Esophagus (tissue), 2 donors: ENCODE measurements at regions not wholly inside any gene's neighbourhood (a gene's known extent, or its start where the extent isn't known, plus 50 kb on each side); places are given as distances from the start of the nearest gene placed in this dataset.

Experiments
- H3K27ac ChIP-seq, 2 donors: one replicate each; pipeline ENCODE4 v1.5.1; 2013; ENCODE audit warnings: low read depth in 2 of 2, mild to moderate bottlenecking in 2 of 2, inconsistent platforms in 1 of 2, low read length in 1 of 2, moderate library complexity in 1 of 2
- H3K27me3 ChIP-seq, 2 donors: one replicate each; pipeline ENCODE4 v1.6.1; 2013; ENCODE audit warnings: low read length in 2 of 2, control low read depth in 1 of 2, mild to moderate bottlenecking in 1 of 2; ENCODE audit not compliant: insufficient read depth in 2 of 2, control insufficient read depth in 1 of 2
- H3K36me3 ChIP-seq, 2 donors: one replicate each; pipeline ENCODE4 v1.6.1; 2013; ENCODE audit warnings: low read length in 1 of 2; ENCODE audit not compliant: control insufficient read depth in 2 of 2, insufficient read depth in 2 of 2
- H3K4me1 ChIP-seq, 2 donors: one replicate each; pipeline ENCODE4 v1.6.1; 2013; ENCODE audit warnings: low read length in 1 of 2; ENCODE audit not compliant: control insufficient read depth in 2 of 2, insufficient read depth in 2 of 2
- H3K4me3 ChIP-seq, 2 donors: one replicate each; pipeline ENCODE4 v1.5.1; 2013; ENCODE audit warnings: low read length in 2 of 2, mild to moderate bottlenecking in 2 of 2, low read depth in 1 of 2, moderate library complexity in 1 of 2
- H3K9me3 ChIP-seq, 2 donors: one replicate each; pipeline ENCODE4 v1.6.1; 2013; ENCODE audit warnings: mild to moderate bottlenecking in 2 of 2, low read depth in 1 of 2, low read length in 1 of 2, moderate library complexity in 1 of 2; ENCODE audit not compliant: control insufficient read depth in 2 of 2, insufficient read depth in 1 of 2
- WGBS, 2 donors: extraction: QIAGEN DNeasy Blood & Tissue Kit; methylation state at CpG; one replicate each; pipeline ENCODE4 v1.1.7; 2013; 5-methylcytosine and 5-hydroxymethylcytosine counted together
- donor health status: healthy with polysubstance abuse.
- donor health status: Bipolar disorder and iron deficiency.

GRCh38 chr7:91796122-91796521 lies 84.4 kb downstream of the MTERF1 start:
- WGBS, 2 donors: 81 to 84% methylated on average over 3 of the region's 3 CpGs

DNA sequence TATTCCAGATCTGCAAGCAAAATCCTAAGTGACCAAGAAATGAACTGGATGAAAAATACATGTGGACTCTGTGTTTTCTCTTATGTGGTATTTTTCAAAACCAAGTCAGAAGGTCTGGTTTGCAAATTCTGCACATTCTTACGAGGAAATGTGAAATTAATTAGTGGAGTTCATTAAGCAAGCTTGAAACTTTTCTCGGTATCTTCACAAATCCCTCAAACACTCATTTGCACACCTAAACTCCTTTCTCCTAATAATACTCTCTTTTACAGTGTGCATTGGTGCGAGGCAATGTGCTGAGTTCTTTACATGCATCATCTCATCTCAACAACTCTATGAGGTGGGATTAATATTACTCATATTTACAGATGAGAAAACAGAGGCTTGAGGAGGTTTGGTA lies 82.1 kb downstream of the MTERF1 start:
- Histone ChIP-seq H3K9me3 (no peaks in the 10 kb centered on the region), H3K4me1 (no peaks in the 10 kb centered on the region), H3K27me3 (no peaks in the 10 kb centered on the region), H3K27ac (no peak overlapping the region), H3K36me3 (no peaks in the 10 kb centered on the region), H3K4me3 (no peak overlapping the region)
- 76 to 77% methylated on average over 3 of the region's 3 CpGs for WGBS, 2 donors

More at GRCh38 chr7:91796122-91796521, 84.4 kb downstream of the MTERF1 start:
- Histone ChIP-seq H3K4me1 (no peaks in the 10 kb centered on the region), H3K4me3 (no peak overlapping the region), H3K9me3 (no peaks in the 10 kb centered on the region), H3K27ac (no peak overlapping the region), H3K36me3 (no peaks in the 10 kb centered on the region), H3K27me3 (no peaks in the 10 kb centered on the region)

- Histone ChIP-seq H3K27me3 (no peaks in the 10 kb centered on the region), H3K27ac (no peak overlapping the region), H3K9me3 (no peaks in the 10 kb centered on the region), H3K4me1 (no peaks in the 10 kb centered on the region), H3K36me3 (no peaks in the 10 kb centered on the region), H3K4me3 (no peak overlapping the region)
- WGBS, 2 donors: 90 to 92% methylated on average over 9 of the region's 9 CpGs
Observed at GRCh38 chr7:91800389-91800788, 80.1 kb downstream of the MTERF1 start.

DNA sequence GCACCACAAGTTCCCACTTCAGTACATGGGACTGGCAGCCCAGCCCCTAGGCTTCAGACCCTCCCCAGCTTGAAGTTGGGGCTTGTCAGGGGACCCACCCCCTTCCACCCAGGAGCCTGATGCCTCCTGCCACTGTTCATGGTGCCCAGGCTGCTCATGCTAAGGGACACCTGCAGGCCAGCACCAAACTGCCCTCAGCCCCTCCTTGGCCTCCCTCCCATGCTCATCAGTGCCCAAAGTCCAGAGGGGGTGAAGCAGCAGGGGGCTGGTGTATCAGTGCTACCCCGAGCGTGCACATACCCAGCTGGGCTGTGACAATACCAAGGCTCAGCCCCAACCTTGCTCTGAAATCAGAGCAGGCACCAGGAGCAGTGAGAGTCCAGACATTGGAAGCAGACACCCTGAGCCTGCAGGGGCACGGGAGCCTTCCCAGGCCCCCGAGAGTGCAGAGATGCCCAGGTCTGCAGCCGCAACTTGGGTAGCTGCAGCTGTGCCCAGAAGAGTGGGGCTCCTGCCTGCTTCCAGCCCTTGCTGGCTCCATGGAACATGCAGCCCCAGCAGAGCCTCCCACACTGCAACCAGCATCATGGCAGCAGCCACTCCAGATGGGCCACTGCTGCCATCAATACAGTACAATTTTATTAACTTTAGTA lies 79.0 kb downstream of the MTERF1 start:
- Histone ChIP-seq H3K4me1 (no peaks in the 10 kb centered on the region), H3K9me3 (no peaks in the 10 kb centered on the region), H3K27ac (no peak overlapping the region), H3K27me3 (no peaks in the 10 kb centered on the region), H3K36me3 (no peaks in the 10 kb centered on the region), H3K4me3 (no peak overlapping the region)
- 92 to 94% methylated on average over 5 of the region's 5 CpGs for WGBS, 2 donors

DNA sequence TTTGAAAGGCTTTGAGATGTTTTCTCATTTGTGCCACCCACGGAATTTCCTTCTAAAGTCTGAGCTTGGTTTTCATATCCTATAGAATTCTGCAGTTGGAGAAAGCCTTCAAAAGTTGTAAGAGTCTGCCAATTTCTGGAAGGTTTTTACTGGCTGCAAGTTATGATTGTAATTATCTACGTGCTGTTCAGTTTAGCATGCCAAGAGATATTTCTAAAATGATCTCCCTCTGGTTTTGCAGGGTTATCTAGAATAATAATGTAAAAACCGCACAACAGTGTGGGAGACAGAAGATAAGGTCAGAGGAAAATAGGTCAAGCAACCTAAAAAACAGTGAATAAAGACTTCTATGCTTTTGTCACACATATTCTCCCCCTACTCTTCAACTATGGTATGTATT lies 69.3 kb downstream of the MTERF1 start:
- 53 to 63% methylated on average over 3 of the region's 3 CpGs for WGBS, 2 donors
- Histone ChIP-seq H3K36me3 (no peaks in the 10 kb centered on the region), H3K9me3 (no peaks in the 10 kb centered on the region), H3K4me3 (no peak overlapping the region), H3K27me3 (no peaks in the 10 kb centered on the region), H3K4me1 (no peaks in the 10 kb centered on the region), H3K27ac (no peak overlapping the region)

GRCh38 chr7:91811641-91812040 lies 68.9 kb downstream of the MTERF1 start:
- H3K4me1 ChIP-seq: no peaks in the 10 kb centered on the region
- no peaks in the 10 kb centered on the region for H3K9me3 ChIP-seq
- no peaks in the 10 kb centered on the region for H3K36me3 ChIP-seq
- no peak overlapping the region for H3K27ac ChIP-seq
- no peaks in the 10 kb centered on the region for H3K27me3 ChIP-seq
- no peak overlapping the region for H3K4me3 ChIP-seq
- 76 to 82% methylated on average over 2 of the region's 2 CpGs for WGBS, 2 donors

DNA sequence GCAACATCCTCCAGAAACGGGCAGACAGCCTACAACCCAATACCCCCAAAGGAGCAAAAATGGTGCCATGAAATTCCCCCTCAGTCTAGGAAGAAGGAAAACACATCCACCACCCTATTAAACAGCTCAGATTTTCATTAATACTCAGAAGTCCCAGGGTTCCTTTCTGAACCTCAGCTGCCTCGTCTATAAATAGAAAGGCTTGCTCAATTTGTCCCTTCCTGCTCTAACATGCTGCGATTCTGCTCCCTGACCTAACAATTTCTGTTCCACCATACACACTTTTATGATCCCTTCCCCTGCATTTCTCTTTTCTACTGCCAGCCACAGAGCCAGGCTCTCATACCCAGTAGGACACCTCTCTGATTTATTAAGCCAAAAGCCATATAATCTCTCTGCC lies 68.1 kb downstream of the MTERF1 start:
- H3K27me3 ChIP-seq: no peaks in the 10 kb centered on the region
- H3K4me1 ChIP-seq: no peaks in the 10 kb centered on the region
- no peak overlapping the region for H3K4me3 ChIP-seq
- H3K27ac ChIP-seq: no peak overlapping the region
- no peaks in the 10 kb centered on the region for H3K36me3 ChIP-seq
- H3K9me3 ChIP-seq: no peaks in the 10 kb centered on the region
- 66 to 69% methylated on average over 3 of the region's 3 CpGs for WGBS, 2 donors

GRCh38 chr7:91814189-91814588 lies 66.3 kb downstream of the MTERF1 start:
- Histone ChIP-seq H3K4me1 (no peaks in the 10 kb centered on the region), H3K27ac (no peak overlapping the region), H3K27me3 (no peaks in the 10 kb centered on the region), H3K36me3 (no peaks in the 10 kb centered on the region), H3K4me3 (no peak overlapping the region), H3K9me3 (no peaks in the 10 kb centered on the region)
- 80 to 91% methylated on average over 1 of the region's 1 CpG for WGBS, 2 donors
